HUES6 (cell line): ENCODE measurements at regions not wholly inside any gene's neighbourhood (a gene's known extent, or its start where the extent isn't known, plus 50 kb on each side); places are given as distances from the start of the nearest gene placed in this dataset.

Experiments used
- H3K27ac ChIP-seq: 2 replicates; pipeline ENCODE4 v1.7.0; 2013; ENCODE audit warnings: low read depth, mild to moderate bottlenecking, low read length, inconsistent platforms
- H3K27me3 ChIP-seq: 2 replicates; pipeline ENCODE4 v1.6.1; 2013; ENCODE audit warnings: low read length; ENCODE audit not compliant: control insufficient read depth, insufficient read depth
- H3K36me3 ChIP-seq: 2 replicates; pipeline ENCODE4 v1.6.1; 2013; ENCODE audit warnings: low read length; ENCODE audit not compliant: control insufficient read depth, insufficient read depth
- H3K4me1 ChIP-seq: 2 replicates; pipeline ENCODE4 v1.6.1; 2013; ENCODE audit warnings: low read length; ENCODE audit not compliant: control insufficient read depth, insufficient read depth
- H3K4me3 ChIP-seq: 2 replicates; pipeline ENCODE4 v1.5.1; 2013; ENCODE audit warnings: low read depth, low read length
- H3K9ac ChIP-seq: one replicate; pipeline ENCODE4 v1.6.1; 2013; ENCODE audit warnings: mild to moderate bottlenecking, low read length
- H3K9me3 ChIP-seq: 2 replicates; pipeline ENCODE4 v1.6.1; 2013; ENCODE audit warnings: low read depth, low read length; ENCODE audit not compliant: control insufficient read depth, insufficient read depth

- Histone ChIP-seq H3K36me3 (no peaks in the 10 kb centered on the region), H3K9ac (no peak overlapping the region), H3K9me3 (no peaks in the 10 kb centered on the region), H3K27ac (no peak overlapping the region), H3K4me3 (no peak overlapping the region), H3K27me3 (no peaks in the 10 kb centered on the region), H3K4me1 (0 out of 2 replicates have a peak, but pooled peaks cover 3% of the 10 kb centered on the region)
Measured at GRCh38 chr1:36643371-36644270, 160.9 kb upstream of the CSF3R start.

GRCh38 chr1:36642802-36643201 lies 160.1 kb upstream of the CSF3R start:
- no peak overlapping the region for H3K9ac ChIP-seq
- peaks cover 3% of the 10 kb centered on the region; the same call in 1 of the 2 replicates for H3K27me3 ChIP-seq
- H3K4me3 ChIP-seq, result no peak overlapping the region
- no peaks in the 10 kb centered on the region for H3K9me3 ChIP-seq
- H3K27ac ChIP-seq, result no peak overlapping the region
- H3K36me3 ChIP-seq, result no peaks in the 10 kb centered on the region
- H3K4me1 ChIP-seq, result 0 out of 2 replicates have a peak, but pooled peaks cover 3% of the 10 kb centered on the region

- no peaks in the 10 kb centered on the region for H3K36me3 ChIP-seq
- no peak overlapping the region for H3K9ac ChIP-seq
- no peaks in the 10 kb centered on the region for H3K9me3 ChIP-seq
- H3K4me3 ChIP-seq, result no peak overlapping the region
- no peak overlapping the region for H3K27ac ChIP-seq
- peaks cover 6% of the 10 kb centered on the region; the same call in 1 of the 2 replicates for H3K27me3 ChIP-seq
- H3K4me1 ChIP-seq, result no peaks in the 10 kb centered on the region
Measured at GRCh38 chr1:36641776-36642175, 159.1 kb upstream of the CSF3R start.

GRCh38 chr1:36639461-36639860 lies 156.7 kb upstream of the CSF3R start:
- Histone ChIP-seq H3K9me3 (no peaks in the 10 kb centered on the region), H3K4me1 (no peaks in the 10 kb centered on the region), H3K36me3 (no peaks in the 10 kb centered on the region), H3K27me3 (peaks cover 6% of the 10 kb centered on the region; the same call in 1 of the 2 replicates), H3K9ac (no peak overlapping the region), H3K27ac (no peak overlapping the region), H3K4me3 (no peak overlapping the region)

GRCh38 chr1:36638268-36638667 lies 155.6 kb upstream of the CSF3R start:
- Histone ChIP-seq H3K27me3 (peaks cover 6% of the 10 kb centered on the region; the same call in 1 of the 2 replicates), H3K4me3 (no peak overlapping the region), H3K9ac (no peak overlapping the region), H3K27ac (no peak overlapping the region), H3K9me3 (no peaks in the 10 kb centered on the region), H3K36me3 (no peaks in the 10 kb centered on the region), H3K4me1 (no peaks in the 10 kb centered on the region)

- Histone ChIP-seq H3K27ac (no peak overlapping the region), H3K9ac (no peak overlapping the region), H3K9me3 (no peaks in the 10 kb centered on the region), H3K27me3 (peaks cover 6% of the 10 kb centered on the region; the same call in 1 of the 2 replicates), H3K4me1 (no peaks in the 10 kb centered on the region), H3K4me3 (no peak overlapping the region), H3K36me3 (no peaks in the 10 kb centered on the region)
Measured at GRCh38 chr1:36636206-36636605, 153.5 kb upstream of the CSF3R start.

GRCh38 chr1:36635284-36635683 lies 152.6 kb upstream of the CSF3R start:
- H3K27ac ChIP-seq, result no peak overlapping the region
- H3K27me3 ChIP-seq, result peaks cover 6% of the 10 kb centered on the region; the same call in 1 of the 2 replicates
- no peaks in the 10 kb centered on the region for H3K36me3 ChIP-seq
- no peaks in the 10 kb centered on the region for H3K9me3 ChIP-seq
- no peak overlapping the region for H3K9ac ChIP-seq
- H3K4me1 ChIP-seq, result no peaks in the 10 kb centered on the region
- H3K4me3 ChIP-seq, result no peak overlapping the region

GRCh38 chr1:36628804-36629203 lies 146.1 kb upstream of the CSF3R start:
- Histone ChIP-seq H3K9me3 (no peaks in the 10 kb centered on the region), H3K4me3 (no peak overlapping the region), H3K4me1 (peaks cover 12% of the 10 kb centered on the region), H3K27me3 (no peaks in the 10 kb centered on the region), H3K9ac (no peak overlapping the region), H3K36me3 (no peaks in the 10 kb centered on the region), H3K27ac (no peak overlapping the region)

GRCh38 chr1:36626435-36626834 lies 143.7 kb upstream of the CSF3R start:
- Histone ChIP-seq H3K9ac (no peak overlapping the region), H3K27me3 (no peaks in the 10 kb centered on the region), H3K4me1 (peaks cover 12% of the 10 kb centered on the region), H3K27ac (no peak overlapping the region), H3K4me3 (no peak overlapping the region), H3K9me3 (peaks cover 7% of the 10 kb centered on the region), H3K36me3 (no peaks in the 10 kb centered on the region)

- H3K9ac ChIP-seq, result no peak overlapping the region
- H3K36me3 ChIP-seq, result no peaks in the 10 kb centered on the region
- H3K27me3 ChIP-seq, result no peaks in the 10 kb centered on the region
- H3K4me1 ChIP-seq, result peaks cover 12% of the 10 kb centered on the region
- H3K4me3 ChIP-seq, result no peak overlapping the region
- peaks cover 12% of the 10 kb centered on the region for H3K9me3 ChIP-seq
- H3K27ac ChIP-seq, result no peak overlapping the region
Measured at GRCh38 chr1:36625935-36626310, 143.2 kb upstream of the CSF3R start.

GRCh38 chr1:36625253-36625934 lies 142.7 kb upstream of the CSF3R start:
- Histone ChIP-seq H3K27ac (no peak overlapping the region), H3K9me3 (peaks cover 15% of the 10 kb centered on the region), H3K36me3 (no peaks in the 10 kb centered on the region), H3K4me3 (no peak overlapping the region), H3K27me3 (no peaks in the 10 kb centered on the region), H3K9ac (no peak overlapping the region), H3K4me1 (peaks cover 12% of the 10 kb centered on the region)
